Activated CD4-positive, alpha-beta memory T cell treated with anti-CD3 and anti-CD28 coated beads, Interleukin-2, amount 10 ng/mL, durations not matched to agents 7 days and 5 days (primary cell): ENCODE measurements at regions not wholly inside any gene's neighbourhood (a gene's known extent, or its start where the extent isn't known, plus 50 kb on each side); places are given as distances from the start of the nearest gene placed in this dataset.

Source experiments
- CTCF ChIA-PET: fragments of 350-600 bp; sonication (Branson Sonifier 250); formaldehyde crosslinking; loops from one replicate; lab custom pipeline; 2021; ENCODE audit warnings: antibody characterized with exemption, inconsistent platforms; lab: Charles Lee
- POLR2A ChIA-PET: fragments of 350-600 bp; sonication (Branson Sonifier 250); formaldehyde crosslinking; loops from one replicate; lab custom pipeline; 2021; ENCODE audit warnings: antibody characterized with exemption; lab: Charles Lee
- DNase-seq: peaks from one replicate; pipeline ENCODE4 v3.0.0-alpha.2; 2020
- H3K27ac Mint-ChIP-seq: one replicate; pipeline ENCODE4 v1.8.0; 2021; ENCODE audit warnings: mild to moderate bottlenecking, mixed read lengths
- H3K27me3 Mint-ChIP-seq: one replicate; pipeline ENCODE4 v1.8.0; 2021; ENCODE audit warnings: mixed read lengths
- H3K36me3 Mint-ChIP-seq: one replicate; pipeline ENCODE4 v1.8.0; 2021; ENCODE audit warnings: low read depth, mixed read lengths
- H3K4me1 Mint-ChIP-seq: one replicate; pipeline ENCODE4 v1.8.0; 2021; ENCODE audit warnings: mixed read lengths
- H3K4me3 Mint-ChIP-seq: one replicate; pipeline ENCODE4 v1.8.0; 2021; ENCODE audit warnings: mild to moderate bottlenecking, mixed read lengths
- H3K9me3 Mint-ChIP-seq: one replicate; pipeline ENCODE4 v1.8.0; 2021; ENCODE audit warnings: mixed read lengths

GRCh38 chr1:87450615-87451209, 122.0 kb downstream of the LMO4 start:
- Mint-ChIP-seq H3K4me3 (peak overlapping the region; percentile 62), H3K36me3 (peaks cover 3% of the 10 kb centered on the region), H3K9me3 (peaks cover 8% of the 10 kb centered on the region), H3K27me3 (peaks cover 1% of the 10 kb centered on the region), H3K4me1 (peaks cover 25% of the 10 kb centered on the region), H3K27ac (peak overlapping the region; percentile 87)
- ChIA-PET POLR2A (interaction anchor here (0.7 to 4.9 kb wide), 6 partner anchors 13 to 125 kb away, joined by 4 to 31 read pairs (median 10); partner anchors contain the start of gene LMO4), CTCF (interaction anchor here (0.9 to 1.7 kb wide), 9 partner anchors 47 to 157 kb away, joined by 3 to 9 read pairs (median 5); no protein-coding TSS in a partner anchor)
- peak; percentile 54 for DNase-seq

- H3K36me3 Mint-ChIP-seq = no peaks in the 10 kb centered on the region
- H3K27me3 Mint-ChIP-seq = peaks cover 1% of the 10 kb centered on the region
- H3K4me3 Mint-ChIP-seq = no peak overlapping the region
- POLR2A ChIA-PET = interaction anchor here (0.6 to 4.9 kb wide), 7 partner anchors 9 to 125 kb away, joined by 4 to 31 read pairs (median 10); partner anchors contain the start of gene LMO4
- H3K27ac Mint-ChIP-seq = no peak overlapping the region
- H3K4me1 Mint-ChIP-seq = peaks cover 25% of the 10 kb centered on the region
- CTCF ChIA-PET = interaction anchor here (0.9 to 1.7 kb wide), 8 partner anchors 47 to 158 kb away, joined by 3 to 9 read pairs (median 6); no protein-coding TSS in a partner anchor
- peaks cover 6% of the 10 kb centered on the region for H3K9me3 Mint-ChIP-seq
- DNase-seq = no peak
These were observed 122.7 kb downstream of the LMO4 start for GRCh38 chr1:87451229-87451920.

- DNase-seq = no peak
- H3K9me3 Mint-ChIP-seq = peaks cover 6% of the 10 kb centered on the region
- H3K4me1 Mint-ChIP-seq = peaks cover 25% of the 10 kb centered on the region
- POLR2A ChIA-PET = interaction anchor here (4.9 kb wide), 1 partner anchor 124 kb away, joined by 31 read pairs; the partner anchor contains the start of gene LMO4
- peaks cover 1% of the 10 kb centered on the region for H3K27me3 Mint-ChIP-seq
- CTCF ChIA-PET = no interaction called here
- H3K36me3 Mint-ChIP-seq = no peaks in the 10 kb centered on the region
- no peak overlapping the region for H3K27ac Mint-ChIP-seq
- no peak overlapping the region for H3K4me3 Mint-ChIP-seq
These were observed 124.0 kb downstream of the LMO4 start for GRCh38 chr1:87452648-87453047.

- H3K9me3 Mint-ChIP-seq = peaks cover 7% of the 10 kb centered on the region
- H3K4me1 Mint-ChIP-seq = no peaks in the 10 kb centered on the region
- H3K27me3 Mint-ChIP-seq = peaks cover 12% of the 10 kb centered on the region
- H3K4me3 Mint-ChIP-seq = no peak overlapping the region
- no peak overlapping the region for H3K27ac Mint-ChIP-seq
- CTCF ChIA-PET = no interaction called here
- POLR2A ChIA-PET = interaction anchor here (0.8 kb wide), 1 partner anchor 61 kb away, joined by 3 read pairs; no protein-coding TSS in a partner anchor
- DNase-seq = no peak
- peaks cover 7% of the 10 kb centered on the region for H3K36me3 Mint-ChIP-seq
These were observed 128.7 kb downstream of the LMO4 start for GRCh38 chr1:87457408-87457807.

- H3K4me3 Mint-ChIP-seq = no peak overlapping the region
These were observed 134.2 kb downstream of the LMO4 start for GRCh38 chr1:87462894-87463293.

GRCh38 chr1:87464022-87464490, 135.4 kb downstream of the LMO4 start:
- Mint-ChIP-seq H3K9me3 (peaks cover 2% of the 10 kb centered on the region), H3K36me3 (peaks cover 7% of the 10 kb centered on the region), H3K4me1 (peaks cover 14% of the 10 kb centered on the region), H3K27ac (no peak overlapping the region), H3K27me3 (peaks cover 9% of the 10 kb centered on the region), H3K4me3 (no peak overlapping the region)
- ChIA-PET POLR2A (interaction anchor here (1.5 kb wide), 1 partner anchor 13 kb away, joined by 4 read pairs; no protein-coding TSS in a partner anchor), CTCF (no interaction called here)
- no peak for DNase-seq

More at GRCh38 chr1:87462894-87463293, 134.2 kb downstream of the LMO4 start:
- no peak overlapping the region for H3K27ac Mint-ChIP-seq
- H3K9me3 Mint-ChIP-seq = peaks cover 2% of the 10 kb centered on the region
- DNase-seq = no peak
- ChIA-PET POLR2A (no interaction called here), CTCF (no interaction called here)
- H3K4me1 Mint-ChIP-seq = peaks cover 14% of the 10 kb centered on the region
- peaks cover 7% of the 10 kb centered on the region for H3K36me3 Mint-ChIP-seq
- H3K27me3 Mint-ChIP-seq = peaks cover 11% of the 10 kb centered on the region

GRCh38 chr1:87466621-87467020, 137.9 kb downstream of the LMO4 start:
- Mint-ChIP-seq H3K27ac (no peak overlapping the region), H3K9me3 (no peaks in the 10 kb centered on the region), H3K27me3 (peaks cover 2% of the 10 kb centered on the region), H3K36me3 (no peaks in the 10 kb centered on the region), H3K4me1 (peaks cover 14% of the 10 kb centered on the region), H3K4me3 (no peak overlapping the region)
- POLR2A ChIA-PET = no interaction called here
- no peak for DNase-seq
- CTCF ChIA-PET = no interaction called here

GRCh38 chr1:87472716-87473115, 144.0 kb downstream of the LMO4 start:
- peaks cover 2% of the 10 kb centered on the region for H3K27me3 Mint-ChIP-seq
- H3K4me3 Mint-ChIP-seq = no peak overlapping the region
- H3K27ac Mint-ChIP-seq = no peak overlapping the region
- DNase-seq = no peak
- H3K9me3 Mint-ChIP-seq = no peaks in the 10 kb centered on the region
- no peaks in the 10 kb centered on the region for H3K4me1 Mint-ChIP-seq
- no peaks in the 10 kb centered on the region for H3K36me3 Mint-ChIP-seq
- ChIA-PET POLR2A (no interaction called here), CTCF (no interaction called here)

GRCh38 chr1:87473203-87473661, 144.6 kb downstream of the LMO4 start:
- no peak overlapping the region for H3K27ac Mint-ChIP-seq
- no peak for DNase-seq
- H3K27me3 Mint-ChIP-seq = peaks cover 2% of the 10 kb centered on the region
- no peaks in the 10 kb centered on the region for H3K9me3 Mint-ChIP-seq
- CTCF ChIA-PET = no interaction called here
- H3K4me3 Mint-ChIP-seq = no peak overlapping the region
- POLR2A ChIA-PET = no interaction called here
- H3K4me1 Mint-ChIP-seq = no peaks in the 10 kb centered on the region
- no peaks in the 10 kb centered on the region for H3K36me3 Mint-ChIP-seq

GRCh38 chr1:87474098-87474497, 145.4 kb downstream of the LMO4 start:
- ChIA-PET POLR2A (no interaction called here), CTCF (no interaction called here)
- H3K9me3 Mint-ChIP-seq = no peaks in the 10 kb centered on the region
- no peak overlapping the region for H3K4me3 Mint-ChIP-seq
- H3K36me3 Mint-ChIP-seq = no peaks in the 10 kb centered on the region
- DNase-seq = no peak
- peaks cover 2% of the 10 kb centered on the region for H3K27me3 Mint-ChIP-seq
- no peaks in the 10 kb centered on the region for H3K4me1 Mint-ChIP-seq
- H3K27ac Mint-ChIP-seq = no peak overlapping the region

- no peak overlapping the region for H3K4me3 Mint-ChIP-seq
- DNase-seq = no peak
- ChIA-PET POLR2A (no interaction called here), CTCF (no interaction called here)
- H3K4me1 Mint-ChIP-seq = no peaks in the 10 kb centered on the region
- no peaks in the 10 kb centered on the region for H3K9me3 Mint-ChIP-seq
- H3K36me3 Mint-ChIP-seq = no peaks in the 10 kb centered on the region
- peaks cover 1% of the 10 kb centered on the region for H3K27me3 Mint-ChIP-seq
- H3K27ac Mint-ChIP-seq = no peak overlapping the region
These were observed 149.6 kb downstream of the LMO4 start for GRCh38 chr1:87478231-87478630.

- POLR2A ChIA-PET = no interaction called here
- no peaks in the 10 kb centered on the region for H3K36me3 Mint-ChIP-seq
- no peak overlapping the region for H3K4me3 Mint-ChIP-seq
- no peak overlapping the region for H3K27ac Mint-ChIP-seq
- CTCF ChIA-PET = no interaction called here
- no peaks in the 10 kb centered on the region for H3K9me3 Mint-ChIP-seq
- H3K27me3 Mint-ChIP-seq = peaks cover 4% of the 10 kb centered on the region
- no peaks in the 10 kb centered on the region for H3K4me1 Mint-ChIP-seq
- DNase-seq = no peak
These were observed 166.5 kb downstream of the LMO4 start for GRCh38 chr1:87495147-87495546.

- ChIA-PET POLR2A (no interaction called here), CTCF (no interaction called here)
- Mint-ChIP-seq H3K4me1 (no peaks in the 10 kb centered on the region), H3K4me3 (no peak overlapping the region), H3K27ac (no peak overlapping the region), H3K36me3 (no peaks in the 10 kb centered on the region), H3K9me3 (no peaks in the 10 kb centered on the region), H3K27me3 (peaks cover 4% of the 10 kb centered on the region)
- no peak for DNase-seq
These were observed 167.2 kb downstream of the LMO4 start for GRCh38 chr1:87495870-87496269.
